GM12878 (cell line): ENCODE measurements at regions not wholly inside any gene's neighbourhood (a gene's known extent, or its start where the extent isn't known, plus 50 kb on each side); places are given as distances from the start of the nearest gene placed in this dataset.

Experiments used
- ATAC-seq: fragments of 200-7000 bp; cut with Tn5 transposase; 3 replicates; pipeline ENCODE4 v1.9.1; 2020; ENCODE audit warnings: mild to moderate bottlenecking, moderate library complexity
- BruUV-seq: library from RNA; stranded (reverse); fragments of 400-500 nt; replicated peaks from 2 replicates; lab custom pipeline; 2021; lab: Mats Ljungman, UMichigan
- CTCF ChIA-PET: fragments of 300-600 bp; sonication (Branson Sonifier 250); formaldehyde crosslinking; extraction: SDS; loops from one replicate; lab custom pipeline; 2021; ENCODE audit warnings: inconsistent platforms; lab: Yijun Ruan, JAX
- POLR2A ChIA-PET: fragments of 350-600 bp; formaldehyde crosslinking; extraction: SDS; loops from one replicate; lab custom pipeline; 2021; ENCODE audit warnings: inconsistent platforms; lab: Charles Lee
- RAD21 ChIA-PET: fragments of 300-600 bp; sonication (Branson Sonifier 250); formaldehyde crosslinking; loops from one replicate; lab custom pipeline; 2023; ENCODE audit warnings: antibody characterized with exemption; ENCODE audit not compliant: unreplicated experiment; lab: Charles Lee
- SMC1A ChIA-PET: fragments of 300-600 bp; sonication (Branson Sonifier 250); formaldehyde crosslinking; loops from one replicate; lab custom pipeline; 2023; ENCODE audit not compliant: unreplicated experiment, uncharacterized antibody; lab: Charles Lee
- DNase-seq: peaks from one replicate; pipeline ENCODE4 v3.0.0-alpha.2; 2011; ENCODE audit warnings: low read depth, low spot score
- FAIRE-seq: peaks from 3 replicates; lab custom pipeline; 2011; peaks lifted over from hg19 to GRCh38; lab: Jason Lieb, UNC
- H2AFZ ChIP-seq: 2 replicates; pipeline ENCODE4 v1.6.0; 2011; ENCODE audit warnings: low read depth, low read length, control low read depth; ENCODE audit not compliant: control insufficient read depth
- H3K27ac ChIP-seq: 2 replicates; pipeline ENCODE4 v1.5.1; 2011; ENCODE audit warnings: control low read depth; ENCODE audit not compliant: control insufficient read depth, insufficient read depth
- H3K27me3 ChIP-seq, 2 experiments: replicated peaks in 1 of 2; 2 replicates each; pipeline versions ENCODE4 v1.6.0 to v1.6.1; 2011; ENCODE audit warnings: low read length in 1 of 2; ENCODE audit not compliant: control insufficient read depth in 2 of 2, insufficient read depth in 2 of 2
- H3K36me3 ChIP-seq, 2 experiments: 2 replicates each; pipeline ENCODE4 v1.5.1; 2011; ENCODE audit warnings: low read length in 1 of 2; ENCODE audit not compliant: control insufficient read depth in 2 of 2, insufficient read depth in 2 of 2
- H3K4me1 ChIP-seq: 2 replicates; pipeline ENCODE4 v1.6.1; 2011; ENCODE audit warnings: mild to moderate bottlenecking, low read length, moderate library complexity, mixed read lengths; ENCODE audit not compliant: control insufficient read depth, insufficient read depth
- H3K4me2 ChIP-seq: 2 replicates; pipeline ENCODE4 v1.6.0; 2011; ENCODE audit warnings: control low read depth; ENCODE audit not compliant: control insufficient read depth, insufficient read depth
- H3K4me3 ChIP-seq: fragments of 200-600 bp; sonication (generic); 2 replicates; pipeline ENCODE4 v1.5.1; 2016
- H3K79me2 ChIP-seq: 2 replicates; pipeline ENCODE4 v1.6.0; 2011; ENCODE audit warnings: low read length; ENCODE audit not compliant: control insufficient read depth, insufficient read depth
- H3K9ac ChIP-seq: 2 replicates; pipeline ENCODE4 v1.8.0; 2011; ENCODE audit warnings: low read length, control low read depth, mixed read lengths; ENCODE audit not compliant: control insufficient read depth, insufficient read depth
- H3K9me3 ChIP-seq: replicated peaks from 3 replicates; pipeline ENCODE4 v1.5.1; 2011; ENCODE audit warnings: mild to moderate bottlenecking, low read length; ENCODE audit not compliant: control insufficient read depth, insufficient read depth
- H4K20me1 ChIP-seq: 2 replicates; pipeline ENCODE4 v1.6.0; 2011; ENCODE audit not compliant: control insufficient read depth, insufficient read depth
- EP300 ChIP-seq, 2 experiments: fragments of 150-350 bp in 1 of 2; IDR thresholded peaks; 2 replicates each; pipeline ENCODE4 v1.6.1; 2011 to 2012; ENCODE audit warnings: low read depth in 2 of 2, low read length in 2 of 2, borderline replicate concordance in 1 of 2, improper control_type of control experiment in 1 of 2, inconsistent platforms in 1 of 2; ENCODE audit not compliant: control insufficient read depth in 1 of 2
- IKZF1 ChIP-seq: fragments of 450-650 bp; conservative IDR thresholded peaks from 2 replicates; pipeline ENCODE4 v1.6.1; 2017; ENCODE audit warnings: antibody characterized with exemption, mild to moderate bottlenecking
- POU2F2 ChIP-seq: IDR thresholded peaks from 3 replicates; pipeline ENCODE4 v1.6.1; 2011; ENCODE audit warnings: low read depth, mild to moderate bottlenecking, low read length, borderline replicate concordance
- RUNX3 ChIP-seq: IDR thresholded peaks from 2 replicates; pipeline ENCODE4 v1.6.1; 2012; ENCODE audit warnings: low read length, inconsistent platforms
- SP1 ChIP-seq: IDR thresholded peaks from one replicate; pipeline ENCODE4 v1.6.1; 2011; ENCODE audit warnings: low read depth, low read length
- SPI1 ChIP-seq: IDR thresholded peaks from 2 replicates; pipeline ENCODE4 v1.6.1; 2011; ENCODE audit warnings: low read depth, mild to moderate bottlenecking, low read length, moderate library complexity, borderline replicate concordance; ENCODE audit not compliant: insufficient read depth
- TAF1 ChIP-seq: IDR thresholded peaks from 2 replicates; pipeline ENCODE4 v1.6.1; 2011; ENCODE audit warnings: mild to moderate bottlenecking, low read depth, low read length, borderline replicate concordance
- TCF7 ChIP-seq: IDR thresholded peaks from 2 replicates; pipeline ENCODE4 v1.6.1; 2014; ENCODE audit warnings: antibody characterized with exemption, borderline replicate concordance
- ZBED1 ChIP-seq: IDR thresholded peaks from 2 replicates; pipeline ENCODE4 v1.6.1; 2016; ENCODE audit warnings: borderline replicate concordance
- WGBS: methylation state at CpG from one replicate; pipeline ENCODE4 v1.1.6; 2016; ENCODE audit warnings: low lambda C conversion rate; ENCODE audit not compliant: insufficient replicate concordance, insufficient coverage; ENCODE audit errors: missing lambda C conversion rate; 5-methylcytosine and 5-hydroxymethylcytosine counted together
- in situ Hi-C: fragments of 300-500 bp; cut with MboI; formaldehyde crosslinking; loops from 9 replicates; pipeline ENCODE4 v1.14.3; 2018; ENCODE audit warnings: mixed read lengths
- intact Hi-C: fragments of 100-400 bp; cut with micrococcal nuclease; formaldehyde crosslinking; loops from one replicate; pipeline ENCODE4 v1.14.2; 2022; ENCODE audit not compliant: unreplicated experiment
- TF ChIP-seq, protein P1 (sequence below): fragments of 450-650 bp; IDR thresholded peaks from 2 replicates; pipeline ENCODE4 v1.6.1; 2017; ENCODE audit warnings: mild to moderate bottlenecking, low read depth, inconsistent platforms; ENCODE audit not compliant: poor library complexity, severe bottlenecking
- TF ChIP-seq, protein P2 (sequence below): IDR thresholded peaks from 2 replicates; pipeline ENCODE4 v1.6.1; 2011; ENCODE audit warnings: mild to moderate bottlenecking, low read depth, low read length, moderate library complexity; ENCODE audit not compliant: insufficient replicate concordance

DNA sequence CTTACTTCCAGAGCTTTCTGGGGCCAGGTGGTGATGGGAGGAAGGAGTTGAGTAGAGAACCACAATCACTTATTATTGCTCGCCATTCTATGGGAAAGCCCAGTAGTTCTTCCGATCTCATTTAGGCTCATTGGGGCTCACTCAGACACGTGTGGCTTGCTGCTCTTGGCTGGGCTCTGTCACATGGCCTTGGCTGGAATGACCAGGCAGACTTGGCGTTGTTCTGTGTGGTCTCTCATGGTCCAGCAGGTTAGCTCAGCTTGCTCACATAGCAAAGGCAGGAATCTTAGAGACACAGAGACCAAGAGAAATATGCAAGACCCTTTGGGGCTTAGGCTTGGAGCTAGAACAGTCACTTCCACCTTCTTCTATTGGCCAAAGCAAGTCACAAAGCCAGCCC is 261.2 kb downstream of the LOXHD1 start:
- Histone ChIP-seq H3K9ac (no peak overlapping the region), H2AFZ (no peak overlapping the region), H3K4me3 (no peak overlapping the region), H4K20me1 (no peaks in the 10 kb centered on the region), H3K4me2 (no peak overlapping the region), H3K9me3 (no peaks in the 10 kb centered on the region), H3K27me3 (no peaks in the 10 kb centered on the region), H3K79me2 (no peaks in the 10 kb centered on the region), H3K27ac (no peak overlapping the region), H3K36me3 (no peaks in the 10 kb centered on the region), H3K4me1 (peaks cover 12% of the 10 kb centered on the region)
- DNase-seq = no peak
- no peak for TF ChIP-seq TCF7
- ChIA-PET SMC1A (interaction anchor here (0.6 kb wide), 1 partner anchor 262 kb away, joined by 3 read pairs; no protein-coding TSS in a partner anchor), RAD21 (no interaction called here), POLR2A (no interaction called here), CTCF (interaction anchor here (1.3 to 2.3 kb wide), 2 partner anchors 237 to 262 kb away, joined by 3 to 7 read pairs; no protein-coding TSS in a partner anchor)
- WGBS = 31% methylated on average over 4 of the region's 4 CpGs
- no peak for ATAC-seq
- in situ Hi-C loops (no loop called here), intact Hi-C loops (no loop called here)
- no peak for FAIRE-seq
- BruUV-seq = no TSS peak

DNA sequence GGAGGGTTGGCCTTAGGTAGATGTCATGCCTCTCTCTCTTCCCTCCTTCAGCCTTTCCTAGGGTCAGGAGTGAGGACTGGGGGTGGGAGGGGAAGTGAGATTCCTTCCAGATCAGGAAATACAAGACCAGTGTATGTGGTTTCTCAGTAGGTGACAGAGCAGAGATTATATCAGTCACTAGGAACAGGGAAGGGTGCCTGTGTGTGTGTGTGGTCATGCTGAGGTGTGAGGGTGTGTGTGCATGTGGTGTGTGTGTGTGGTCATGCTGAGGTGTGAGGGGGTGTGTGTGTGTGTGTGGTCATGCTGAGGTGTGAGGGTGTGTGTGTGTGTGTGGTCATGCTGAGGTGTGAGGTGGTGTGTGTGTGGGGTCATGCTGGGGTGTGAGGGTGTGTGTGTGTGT is 259.8 kb downstream of the LOXHD1 start:
- Histone ChIP-seq H2AFZ (no peak overlapping the region), H3K27me3 (no peaks in the 10 kb centered on the region), H3K4me3 (no peak overlapping the region), H3K79me2 (no peaks in the 10 kb centered on the region), H3K36me3 (no peaks in the 10 kb centered on the region), H4K20me1 (no peaks in the 10 kb centered on the region), H3K4me1 (peaks cover 15% of the 10 kb centered on the region), H3K9ac (no peak overlapping the region), H3K9me3 (no peaks in the 10 kb centered on the region), H3K4me2 (no peak overlapping the region), H3K27ac (no peak overlapping the region)
- ATAC-seq (no peak), FAIRE-seq (no peak), DNase-seq (no peak)
- RAD21 ChIA-PET = no interaction called here
- POLR2A ChIA-PET = no interaction called here
- intact Hi-C loops (no loop called here), in situ Hi-C loops (no loop called here)
- BruUV-seq = no TSS peak
- SMC1A ChIA-PET = no interaction called here
- CTCF ChIA-PET = interaction anchor here (2.3 kb wide), 1 partner anchor 261 kb away, joined by 7 read pairs; no protein-coding TSS in a partner anchor
- no peak for TF ChIP-seq ZBED1
- TF ChIP-seq IKZF1 = 0 out of 2 replicates have a peak, but pooled peaks have one; percentile 11
- no peak for TF ChIP-seq POU2F2
- TF ChIP-seq SP1 = no peak
- no peak for TF ChIP-seq EP300 (IDR thresholded peaks at IDR 0.05; ENCODE audit: borderline replicate concordance in 1 of 2, control insufficient read depth in 1 of 2, low read depth in 2 of 2, low read length in 2 of 2)
- peak; percentile 22; the same call in 1 of the 2 replicates for TF ChIP-seq RUNX3
- TF ChIP-seq, protein P1, sequence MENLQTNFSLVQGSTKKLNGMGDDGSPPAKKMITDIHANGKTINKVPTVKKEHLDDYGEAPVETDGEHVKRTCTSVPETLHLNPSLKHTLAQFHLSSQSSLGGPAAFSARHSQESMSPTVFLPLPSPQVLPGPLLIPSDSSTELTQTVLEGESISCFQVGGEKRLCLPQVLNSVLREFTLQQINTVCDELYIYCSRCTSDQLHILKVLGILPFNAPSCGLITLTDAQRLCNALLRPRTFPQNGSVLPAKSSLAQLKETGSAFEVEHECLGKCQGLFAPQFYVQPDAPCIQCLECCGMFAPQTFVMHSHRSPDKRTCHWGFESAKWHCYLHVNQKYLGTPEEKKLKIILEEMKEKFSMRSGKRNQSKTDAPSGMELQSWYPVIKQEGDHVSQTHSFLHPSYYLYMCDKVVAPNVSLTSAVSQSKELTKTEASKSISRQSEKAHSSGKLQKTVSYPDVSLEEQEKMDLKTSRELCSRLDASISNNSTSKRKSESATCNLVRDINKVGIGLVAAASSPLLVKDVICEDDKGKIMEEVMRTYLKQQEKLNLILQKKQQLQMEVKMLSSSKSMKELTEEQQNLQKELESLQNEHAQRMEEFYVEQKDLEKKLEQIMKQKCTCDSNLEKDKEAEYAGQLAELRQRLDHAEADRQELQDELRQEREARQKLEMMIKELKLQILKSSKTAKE = no peak
- TF ChIP-seq, protein P2, sequence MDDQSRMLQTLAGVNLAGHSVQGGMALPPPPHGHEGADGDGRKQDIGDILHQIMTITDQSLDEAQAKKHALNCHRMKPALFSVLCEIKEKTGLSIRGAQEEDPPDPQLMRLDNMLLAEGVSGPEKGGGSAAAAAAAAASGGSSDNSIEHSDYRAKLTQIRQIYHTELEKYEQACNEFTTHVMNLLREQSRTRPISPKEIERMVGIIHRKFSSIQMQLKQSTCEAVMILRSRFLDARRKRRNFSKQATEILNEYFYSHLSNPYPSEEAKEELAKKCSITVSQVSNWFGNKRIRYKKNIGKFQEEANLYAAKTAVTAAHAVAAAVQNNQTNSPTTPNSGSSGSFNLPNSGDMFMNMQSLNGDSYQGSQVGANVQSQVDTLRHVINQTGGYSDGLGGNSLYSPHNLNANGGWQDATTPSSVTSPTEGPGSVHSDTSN = no peak
- TF ChIP-seq SPI1 = peak; percentile 5; the same call in 1 of the 2 replicates
- TF ChIP-seq TAF1 = no peak
